Pancreas (tissue), 10 donors: ENCODE measurements at regions not wholly inside any gene's neighbourhood (a gene's known extent, or its start where the extent isn't known, plus 50 kb on each side); places are given as distances from the start of the nearest gene placed in this dataset.

Experiments
- ATAC-seq, 4 donors: fragments of 200-7000 bp; cut with Tn5 transposase; one replicate each; pipeline versions ENCODE4 v1.8.0 to v1.9.1; 2020; ENCODE audit warnings: mild to moderate bottlenecking in 4 of 4, moderate library complexity in 4 of 4
- DNase-seq, 6 donors: peaks; one replicate each; pipeline ENCODE4 v3.0.0-alpha.2; 2020
- FAIRE-seq: peaks from 2 replicates; lab custom pipeline; 2012; peaks lifted over from hg19 to GRCh38; lab: Jason Lieb, UNC
- H3K27ac ChIP-seq, 4 donors: fragments of 200-600 bp; sonication (generic); 1 replicate in 3 of 4; 2 replicates in 1 of 4; pipeline versions ENCODE4 v1.5.0 to v1.8.0; 2020
- H3K27me3 ChIP-seq, 4 donors: fragments of 200-600 bp; one replicate each; pipeline ENCODE4 v1.8.0; 2021
- H3K36me3 ChIP-seq, 3 donors: fragments of 200-600 bp; sonication (generic) in 1 of 3; one replicate each; pipeline versions ENCODE4 v1.5.0 to v1.8.0; 2020 to 2021
- H3K4me1 ChIP-seq, 3 donors: fragments of 200-600 bp; one replicate each; pipeline ENCODE4 v1.8.0; 2021
- H3K4me3 ChIP-seq, 4 donors: fragments of 200-600 bp; sonication (generic) in 2 of 4; one replicate each; pipeline versions ENCODE4 v1.5.0 to v1.8.0; 2020 to 2021
- H3K9me3 ChIP-seq, 4 donors: fragments of 200-600 bp; one replicate each; pipeline ENCODE4 v1.8.0; 2021
- CTCF ChIP-seq, 4 donors: fragments of 200-600 bp; sonication (generic) in 3 of 4; IDR thresholded peaks; one replicate each; pipeline versions ENCODE4 v1.5.0 to v1.8.0; 2021; ENCODE audit warnings: antibody characterized with exemption in 4 of 4
- WGBS, 2 donors: extraction: QIAGEN DNeasy Blood & Tissue Kit; methylation state at CpG; one replicate each; pipeline ENCODE4 v1.1.7; 2013; 5-methylcytosine and 5-hydroxymethylcytosine counted together
- intact Hi-C, 3 donors: fragments of 100-400 bp; cut with DNase I; formaldehyde crosslinking; loops; one replicate each; pipeline versions ENCODE4 v1.11.1 to v1.14.2; 2022
- donor health status: healthy with polysubstance abuse.
- donor health status: DM: no; HTN: no; CAD: no; lungs with moderate emphysema.
- donor health status: DM: no; HTN: no; CAD: no.
- donor health status: control.
- donor health status: control.
- donor health status: Bipolar disorder and iron deficiency.
- donor health status: DM: yes; HTN: yes; CAD: no.
- donor health status: DM: no; HTN: no; CAD: no.
- donor health status: DM: no; HTN: no; CAD: no.
- donor health status: DM: yes; HTN: yes; CAD: no.

- Histone ChIP-seq H3K4me3 (no peak overlapping the region), H3K27me3 (no peaks in the 10 kb centered on the region), H3K27ac (no peak overlapping the region), H3K9me3 (no peaks in the 10 kb centered on the region), H3K4me1 (no peaks in the 10 kb centered on the region), H3K36me3 (no peaks in the 10 kb centered on the region)
- ATAC-seq = peak in 2 of 4 donors; percentile 25 to 46
- intact Hi-C loops = no loop called here
- no peak for FAIRE-seq
- no peak for DNase-seq
- no peak for TF ChIP-seq CTCF (IDR thresholded peaks at IDR 0.05)
- 56 to 65% methylated on average over 10 of the region's 10 CpGs for WGBS, 2 donors
Measured at GRCh38 chr2:221716426-221717303, 144.6 kb upstream of the EPHA4 start.

GRCh38 chr2:221715523-221716247 is 143.6 kb upstream of the EPHA4 start:
- Histone ChIP-seq H3K9me3 (no peaks in the 10 kb centered on the region), H3K27me3 (no peaks in the 10 kb centered on the region), H3K4me3 (no peak overlapping the region), H3K4me1 (no peaks in the 10 kb centered on the region), H3K27ac (no peak overlapping the region), H3K36me3 (no peaks in the 10 kb centered on the region)
- TF ChIP-seq CTCF (IDR thresholded peaks at IDR 0.05) = no peak
- intact Hi-C loops = no loop called here
- ATAC-seq (no peak), DNase-seq (no peak), FAIRE-seq (no peak)
- 52 to 57% methylated on average over 6 of the region's 6 CpGs for WGBS, 2 donors

GRCh38 chr2:221710744-221711143 is 138.6 kb upstream of the EPHA4 start:
- Histone ChIP-seq H3K27me3 (no peaks in the 10 kb centered on the region), H3K36me3 (no peaks in the 10 kb centered on the region), H3K4me3 (no peak overlapping the region), H3K27ac (no peak overlapping the region), H3K4me1 (no peaks in the 10 kb centered on the region), H3K9me3 (no peaks in the 10 kb centered on the region)
- FAIRE-seq (no peak), DNase-seq (no peak), ATAC-seq (no peak)
- TF ChIP-seq CTCF (IDR thresholded peaks at IDR 0.05) = no peak
- intact Hi-C loops = no loop called here
- 78 to 84% methylated on average over 3 of the region's 3 CpGs for WGBS, 2 donors

- ATAC-seq = no peak
- H3K36me3 ChIP-seq = no peaks in the 10 kb centered on the region
- TF ChIP-seq CTCF (IDR thresholded peaks at IDR 0.05) = no peak
- no peaks in the 10 kb centered on the region for H3K9me3 ChIP-seq
- no peaks in the 10 kb centered on the region for H3K4me1 ChIP-seq
- DNase-seq = no peak
- FAIRE-seq = no peak
- H3K27ac ChIP-seq = no peak overlapping the region
- H3K4me3 ChIP-seq = no peak overlapping the region
- 70% methylated on average over 1 of the region's 1 CpG for WGBS, 2 donors
- no peaks in the 10 kb centered on the region for H3K27me3 ChIP-seq
- intact Hi-C loops = no loop called here
Measured at GRCh38 chr2:221708902-221709301, 136.8 kb upstream of the EPHA4 start.
